DND-41 (cell line): ENCODE measurements at regions not wholly inside any gene's neighbourhood (a gene's known extent, or its start where the extent isn't known, plus 50 kb on each side); places are given as distances from the start of the nearest gene placed in this dataset.

Experiments
- EZH2 ChIP-seq: IDR thresholded peaks from 3 replicates; pipeline ENCODE4 v1.6.1; 2012; ENCODE audit warnings: borderline replicate concordance, low read depth, mild to moderate bottlenecking, moderate library complexity, low read length, inconsistent platforms; ENCODE audit not compliant: severe bottlenecking
- TF ChIP-seq, protein P1 (sequence below): IDR thresholded peaks from 2 replicates; pipeline ENCODE4 v1.5.1; 2012; ENCODE audit warnings: borderline replicate concordance, low read length, moderate library complexity, mild to moderate bottlenecking; ENCODE audit not compliant: poor library complexity, severe bottlenecking; ENCODE audit errors: extremely low read depth

DNA sequence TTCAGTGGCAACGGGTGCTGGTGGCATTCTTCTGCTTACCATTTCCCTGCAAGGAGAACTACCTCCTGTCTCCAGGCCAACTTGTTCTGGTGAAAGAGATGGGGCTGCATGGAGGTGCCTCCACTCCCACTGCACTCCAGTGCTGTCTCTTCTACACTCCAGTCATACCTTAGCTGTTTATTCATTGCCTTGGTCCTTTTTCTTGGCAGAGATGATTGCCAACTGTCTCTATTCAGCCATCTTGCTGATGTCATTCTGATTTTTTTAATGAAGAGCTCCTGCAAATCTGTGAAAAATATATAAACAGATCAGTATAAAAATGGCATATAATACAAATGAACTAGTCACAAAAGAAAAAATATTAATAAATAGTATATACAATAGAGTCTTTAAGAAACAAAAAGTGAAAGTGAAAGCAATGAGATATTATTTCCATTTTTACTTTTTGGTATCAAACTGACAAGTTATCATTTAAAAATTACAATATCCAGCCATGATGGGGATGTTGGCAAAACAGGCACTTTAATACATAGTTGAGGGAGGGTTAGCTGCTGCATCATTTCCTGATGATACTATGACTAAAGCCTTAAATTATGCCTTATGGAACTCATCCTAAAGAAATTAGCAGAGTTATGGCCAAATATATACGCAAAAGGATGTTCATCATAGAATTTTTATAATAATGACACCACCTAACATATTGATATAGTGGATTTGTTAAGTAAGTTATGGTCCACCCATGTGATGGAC lies 109.4 kb downstream of the CARTPT start:
- TF ChIP-seq, protein P1, sequence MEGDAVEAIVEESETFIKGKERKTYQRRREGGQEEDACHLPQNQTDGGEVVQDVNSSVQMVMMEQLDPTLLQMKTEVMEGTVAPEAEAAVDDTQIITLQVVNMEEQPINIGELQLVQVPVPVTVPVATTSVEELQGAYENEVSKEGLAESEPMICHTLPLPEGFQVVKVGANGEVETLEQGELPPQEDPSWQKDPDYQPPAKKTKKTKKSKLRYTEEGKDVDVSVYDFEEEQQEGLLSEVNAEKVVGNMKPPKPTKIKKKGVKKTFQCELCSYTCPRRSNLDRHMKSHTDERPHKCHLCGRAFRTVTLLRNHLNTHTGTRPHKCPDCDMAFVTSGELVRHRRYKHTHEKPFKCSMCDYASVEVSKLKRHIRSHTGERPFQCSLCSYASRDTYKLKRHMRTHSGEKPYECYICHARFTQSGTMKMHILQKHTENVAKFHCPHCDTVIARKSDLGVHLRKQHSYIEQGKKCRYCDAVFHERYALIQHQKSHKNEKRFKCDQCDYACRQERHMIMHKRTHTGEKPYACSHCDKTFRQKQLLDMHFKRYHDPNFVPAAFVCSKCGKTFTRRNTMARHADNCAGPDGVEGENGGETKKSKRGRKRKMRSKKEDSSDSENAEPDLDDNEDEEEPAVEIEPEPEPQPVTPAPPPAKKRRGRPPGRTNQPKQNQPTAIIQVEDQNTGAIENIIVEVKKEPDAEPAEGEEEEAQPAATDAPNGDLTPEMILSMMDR, result no peak
- no peak for TF ChIP-seq EZH2
